Neuronal stem cell (in vitro differentiated cells): ENCODE measurements at regions not wholly inside any gene's neighbourhood (a gene's known extent, or its start where the extent isn't known, plus 50 kb on each side); places are given as distances from the start of the nearest gene placed in this dataset.

ENCODE experiments used
- DNase-seq: peaks from one replicate; pipeline ENCODE4 v3.0.0-alpha.2; 2013; ENCODE audit warnings: low spot score
- H2AFZ ChIP-seq: one replicate; pipeline ENCODE4 v1.6.1; 2013; ENCODE audit warnings: mild to moderate bottlenecking, low read length, inconsistent platforms
- H2AK5ac ChIP-seq: 2 replicates; pipeline ENCODE4 v1.6.1; 2013; ENCODE audit warnings: low read depth, mild to moderate bottlenecking, inconsistent platforms, low read length, moderate library complexity, mixed read lengths
- H2BK120ac ChIP-seq: 2 replicates; pipeline ENCODE4 v1.6.1; 2013; ENCODE audit warnings: low read depth, mild to moderate bottlenecking, inconsistent platforms, low read length, moderate library complexity, mixed read lengths
- H2BK12ac ChIP-seq: one replicate; pipeline ENCODE4 v1.6.1; 2013; ENCODE audit warnings: low read length, inconsistent platforms
- H2BK15ac ChIP-seq: 2 replicates; pipeline ENCODE4 v1.6.1; 2013; ENCODE audit warnings: mild to moderate bottlenecking, low read length, inconsistent platforms, mixed read lengths
- H2BK5ac ChIP-seq: one replicate; pipeline ENCODE4 v1.6.1; 2013; ENCODE audit warnings: inconsistent platforms, mild to moderate bottlenecking, low read length, moderate library complexity
- H3K14ac ChIP-seq: one replicate; pipeline ENCODE4 v1.6.1; 2013; ENCODE audit warnings: low read length, inconsistent platforms
- H3K18ac ChIP-seq: 2 replicates; pipeline ENCODE4 v1.6.1; 2013; ENCODE audit warnings: low read length, inconsistent platforms
- H3K23ac ChIP-seq: 2 replicates; pipeline ENCODE4 v1.6.1; 2013; ENCODE audit warnings: low read depth, mild to moderate bottlenecking, mixed read lengths, low read length, inconsistent platforms; ENCODE audit not compliant: poor library complexity
- H3K27ac ChIP-seq: replicated peaks from 3 replicates; pipeline ENCODE4 v1.5.1; 2013; ENCODE audit warnings: low read length, inconsistent platforms
- H3K27me3 ChIP-seq, 3 experiments: 2 replicates each; pipeline ENCODE4 v1.6.1; 2013; ENCODE audit warnings: low read length in 3 of 3, mild to moderate bottlenecking in 2 of 3, inconsistent platforms in 1 of 3, low read depth in 1 of 3, mixed read lengths in 1 of 3, moderate library complexity in 1 of 3; ENCODE audit not compliant: control insufficient read depth in 3 of 3, insufficient read depth in 3 of 3
- H3K36me3 ChIP-seq, 2 donors: replicated peaks in 1 of 2; 2 replicates each; pipeline ENCODE4 v1.6.1; 2013; ENCODE audit warnings: low read length in 2 of 2; ENCODE audit not compliant: control insufficient read depth in 2 of 2, insufficient read depth in 2 of 2
- H3K4ac ChIP-seq: 2 replicates; pipeline ENCODE4 v1.6.1; 2013; ENCODE audit warnings: inconsistent platforms, mild to moderate bottlenecking, low read length, moderate library complexity
- H3K4me1 ChIP-seq, 2 donors: 1 replicate in 1 of 2; 2 replicates in 1 of 2; pipeline ENCODE4 v1.6.1; 2013; ENCODE audit warnings: low read length in 2 of 2, low read depth in 1 of 2; ENCODE audit not compliant: control insufficient read depth in 2 of 2, insufficient read depth in 1 of 2
- H3K4me2 ChIP-seq: one replicate; pipeline ENCODE4 v1.6.1; 2013; ENCODE audit warnings: mild to moderate bottlenecking, low read length, inconsistent platforms; ENCODE audit not compliant: insufficient read depth, poor library complexity, severe bottlenecking
- H3K4me3 ChIP-seq, 2 donors: 2 replicates each; pipeline ENCODE4 v1.5.1; 2013; ENCODE audit warnings: low read length in 2 of 2, mild to moderate bottlenecking in 2 of 2, inconsistent platforms in 1 of 2, moderate library complexity in 1 of 2
- H3K79me1 ChIP-seq: one replicate; pipeline ENCODE4 v1.6.1; 2013; ENCODE audit warnings: low read depth, mild to moderate bottlenecking, inconsistent platforms, low read length, moderate library complexity
- H3K9ac ChIP-seq: one replicate; pipeline ENCODE4 v1.6.1; 2013; ENCODE audit warnings: mild to moderate bottlenecking, low read depth, low read length, inconsistent platforms; ENCODE audit not compliant: poor library complexity
- H3K9me3 ChIP-seq, 2 donors: replicated peaks in 1 of 2; 2 replicates each; pipeline versions ENCODE3 to v1.6.1; 2013; ENCODE audit warnings: low read length in 2 of 2, mild to moderate bottlenecking in 2 of 2, inconsistent platforms in 1 of 2, low read depth in 1 of 2, mixed read lengths in 1 of 2, moderate library complexity in 1 of 2; ENCODE audit not compliant: control insufficient read depth in 2 of 2, insufficient read depth in 1 of 2
- H4K8ac ChIP-seq: one replicate; pipeline ENCODE4 v1.6.1; 2013; ENCODE audit warnings: low read depth, mild to moderate bottlenecking, inconsistent platforms, low read length, moderate library complexity
- H4K91ac ChIP-seq: one replicate; pipeline ENCODE4 v1.6.1; 2013; ENCODE audit warnings: low read length, low read depth, mild to moderate bottlenecking, inconsistent platforms; ENCODE audit not compliant: poor library complexity
- WGBS, 2 donors: extraction: QIAGEN DNeasy Blood & Tissue Kit; methylation state at CpG; one replicate each; pipeline ENCODE4 v1.1.7; 2013; ENCODE audit warnings: missing lambda C conversion rate in 2 of 2, mixed read lengths in 1 of 2; ENCODE audit not compliant: insufficient read length in 2 of 2, insufficient replicate concordance in 1 of 2; ENCODE audit errors: extremely low coverage in 2 of 2; 5-methylcytosine and 5-hydroxymethylcytosine counted together

GRCh38 chr17:54848368-54848987 lies 52.2 kb upstream of the TOM1L1 start:
- Histone ChIP-seq H3K4me2 (no peak overlapping the region), H2AFZ (no peak overlapping the region), H3K27ac (no peak overlapping the region), H3K9me3 (no peaks in the 10 kb centered on the region), H3K4me1 (no peaks in the 10 kb centered on the region), H2AK5ac (no peak overlapping the region), H3K4me3 (no peak overlapping the region), H3K36me3 (no peaks in the 10 kb centered on the region), H2BK12ac (no peak overlapping the region), H2BK120ac (no peak overlapping the region), H2BK15ac (no peak overlapping the region), H3K79me1 (no peaks in the 10 kb centered on the region), H3K9ac (no peak overlapping the region), H3K14ac (no peak overlapping the region), H2BK5ac (no peak overlapping the region), H4K8ac (no peak overlapping the region), H4K91ac (no peak overlapping the region), H3K23ac (no peak overlapping the region), H3K18ac (no peak overlapping the region), H3K4ac (no peak overlapping the region), H3K27me3 (peaks cover 0 to 2% (median 0%) of the 10 kb centered on the region in 3 experiments)
- DNase-seq: no peak
- no CpG with 5 or more reads among the region's 2 CpGs for WGBS, 2 donors

GRCh38 chr17:54849660-54850059 lies 51.0 kb upstream of the TOM1L1 start:
- no peak for DNase-seq
- no peak overlapping the region for H3K4me2 ChIP-seq
- H3K9ac ChIP-seq: no peak overlapping the region
- no peak overlapping the region for H3K4ac ChIP-seq
- no peak overlapping the region for H4K91ac ChIP-seq
- H3K4me1 ChIP-seq: no peaks in the 10 kb centered on the region
- WGBS, 2 donors: no CpG with 5 or more reads among the region's 6 CpGs
- H3K79me1 ChIP-seq: no peaks in the 10 kb centered on the region
- no peak overlapping the region for H3K18ac ChIP-seq
- no peak overlapping the region for H2BK15ac ChIP-seq
- H2BK5ac ChIP-seq: no peak overlapping the region
- no peak overlapping the region for H2AFZ ChIP-seq
- H2BK120ac ChIP-seq: no peak overlapping the region
- H2BK12ac ChIP-seq: no peak overlapping the region
- H3K23ac ChIP-seq: no peak overlapping the region
- no peak overlapping the region for H3K4me3 ChIP-seq
- H4K8ac ChIP-seq: no peak overlapping the region
- H3K27ac ChIP-seq: no peak overlapping the region
- H3K36me3 ChIP-seq: no peaks in the 10 kb centered on the region
- no peaks in the 10 kb centered on the region for H3K9me3 ChIP-seq
- no peaks in the 10 kb centered on the region for H3K27me3 ChIP-seq
- no peak overlapping the region for H3K14ac ChIP-seq
- H2AK5ac ChIP-seq: no peak overlapping the region
